ENCODE measurements at regions not wholly inside any gene's neighbourhood (a gene's known extent, or its start where the extent isn't known, plus 50 kb on each side); places are given as distances from the start of the nearest gene placed in this dataset.

GRCh38 chr12:47507221-47507620 is 198.6 kb downstream of the RPAP3 start:
- H3K27me3 ChIP-seq, result no peaks in the 10 kb centered on the region
- H3K4me3 ChIP-seq, result no peak overlapping the region
- no peak overlapping the region for H3K27ac ChIP-seq
- TF ChIP-seq POLR2AphosphoS5 (IDR thresholded peaks at IDR 0.05) (no peak), EP300 (IDR thresholded peaks at IDR 0.05) (no peak), CTCF (IDR thresholded peaks at IDR 0.05) (no peak)
- H3K9me3 ChIP-seq, result no peaks in the 10 kb centered on the region
- H3K4me1 ChIP-seq, result peaks cover 3% of the 10 kb centered on the region
- no peaks in the 10 kb centered on the region for H3K36me3 ChIP-seq
- WGBS, result 92% methylated on average over 3 of the region's 3 CpGs
- no peak for DNase-seq (ENCODE audit: low spot score in 2 of 2)

GRCh38 chr12:47504775-47505446 is 200.9 kb downstream of the RPAP3 start:
- no peaks in the 10 kb centered on the region for H3K36me3 ChIP-seq
- peaks cover 3% of the 10 kb centered on the region for H3K4me1 ChIP-seq
- TF ChIP-seq POLR2AphosphoS5 (IDR thresholded peaks at IDR 0.05), result no peak
- 83% methylated on average over 11 of the region's 11 CpGs for WGBS
- DNase-seq (ENCODE audit: low spot score in 2 of 2), result no peak
- no peaks in the 10 kb centered on the region for H3K27me3 ChIP-seq
- H3K9me3 ChIP-seq, result no peaks in the 10 kb centered on the region
- no peak overlapping the region for H3K27ac ChIP-seq
- H3K4me3 ChIP-seq, result no peak overlapping the region

- DNase-seq (ENCODE audit: low spot score in 2 of 2), result no peak
- Histone ChIP-seq H3K9me3 (peaks cover 5% of the 10 kb centered on the region), H3K4me3 (no peak overlapping the region), H3K27ac (no peak overlapping the region), H3K36me3 (no peaks in the 10 kb centered on the region), H3K4me1 (no peaks in the 10 kb centered on the region), H3K27me3 (peaks cover 8% of the 10 kb centered on the region)
- WGBS, result 44% methylated on average over 3 of the region's 3 CpGs
- TF ChIP-seq EP300 (IDR thresholded peaks at IDR 0.05), result no peak
- TF ChIP-seq CTCF (IDR thresholded peaks at IDR 0.05), result no peak
- TF ChIP-seq POLR2AphosphoS5 (IDR thresholded peaks at IDR 0.05), result no peak
- no peak for TF ChIP-seq POLR2A (IDR thresholded peaks at IDR 0.05)
Observed at GRCh38 chr12:47493801-47494200, 212.0 kb downstream of the RPAP3 start.

GRCh38 chr12:47491516-47492305 is 214.1 kb downstream of the RPAP3 start:
- no peak for DNase-seq (ENCODE audit: low spot score in 2 of 2)
- Histone ChIP-seq H3K36me3 (no peaks in the 10 kb centered on the region), H3K9me3 (no peaks in the 10 kb centered on the region), H3K4me1 (no peaks in the 10 kb centered on the region), H3K4me3 (no peak overlapping the region), H3K27me3 (peaks cover 4% of the 10 kb centered on the region), H3K27ac (no peak overlapping the region)
- TF ChIP-seq POLR2AphosphoS5 (IDR thresholded peaks at IDR 0.05), result no peak
- WGBS, result 52% methylated on average over 2 of the region's 2 CpGs

- Histone ChIP-seq H3K4me3 (no peak overlapping the region), H3K9me3 (no peaks in the 10 kb centered on the region), H3K36me3 (no peaks in the 10 kb centered on the region), H3K27me3 (peaks cover 7% of the 10 kb centered on the region), H3K27ac (no peak overlapping the region), H3K4me1 (no peaks in the 10 kb centered on the region)
- DNase-seq (ENCODE audit: low spot score in 2 of 2), result no peak
- TF ChIP-seq POLR2AphosphoS5 (IDR thresholded peaks at IDR 0.05), result no peak
- TF ChIP-seq CTCF (IDR thresholded peaks at IDR 0.05), result no peak
- TF ChIP-seq POLR2A (IDR thresholded peaks at IDR 0.05), result no peak
- WGBS, result 68% methylated on average over 1 of the region's 1 CpG
Observed at GRCh38 chr12:47488888-47489287, 216.9 kb downstream of the RPAP3 start.

- Histone ChIP-seq H3K9me3 (peaks cover 10% of the 10 kb centered on the region), H3K36me3 (no peaks in the 10 kb centered on the region), H3K27me3 (peaks cover 7% of the 10 kb centered on the region), H3K4me3 (no peak overlapping the region), H3K27ac (no peak overlapping the region), H3K4me1 (no peaks in the 10 kb centered on the region)
- DNase-seq (ENCODE audit: low spot score in 2 of 2), result no peak
- no peak for TF ChIP-seq POLR2A (IDR thresholded peaks at IDR 0.05)
- TF ChIP-seq EP300 (IDR thresholded peaks at IDR 0.05), result no peak
- TF ChIP-seq POLR2AphosphoS5 (IDR thresholded peaks at IDR 0.05), result no peak
- TF ChIP-seq CTCF (IDR thresholded peaks at IDR 0.05), result no peak
- 52% methylated on average over 2 of the region's 2 CpGs for WGBS
Observed at GRCh38 chr12:47481041-47481440, 224.8 kb downstream of the RPAP3 start.

Measured in suprapubic skin (tissue), 4 donors.